CD14-positive monocyte (primary cell): ENCODE measurements at regions not wholly inside any gene's neighbourhood (a gene's known extent, or its start where the extent isn't known, plus 50 kb on each side); places are given as distances from the start of the nearest gene placed in this dataset.

Source experiments
- DNase-seq, 3 donors: peaks; one replicate each; pipeline ENCODE4 v3.0.0-alpha.2; 2011 to 2022
- H2AFZ ChIP-seq: 2 replicates; pipeline ENCODE4 v1.6.0; 2012; ENCODE audit warnings: mild to moderate bottlenecking, low read depth, low read length, inconsistent platforms; ENCODE audit not compliant: insufficient read depth, poor library complexity, severe bottlenecking
- H3K27ac ChIP-seq, 2 donors: 1 replicate in 1 of 2; 2 replicates in 1 of 2; pipeline ENCODE4 v1.5.1; 2012 to 2013; ENCODE audit warnings: low read length in 2 of 2, control low read depth in 1 of 2, inconsistent platforms in 1 of 2, low read depth in 1 of 2, mild to moderate bottlenecking in 1 of 2
- H3K27me3 ChIP-seq, 2 donors: one replicate each; pipeline versions ENCODE4 v1.6.0 to v1.6.1; 2011 to 2013; ENCODE audit warnings: low read length in 2 of 2; ENCODE audit not compliant: control insufficient read depth in 2 of 2, insufficient read depth in 2 of 2
- H3K36me3 ChIP-seq, 2 donors: replicated peaks in 1 of 2; 1 replicate in 1 of 2; 2 replicates in 1 of 2; pipeline versions ENCODE4 v1.5.1 to v1.6.1; 2012 to 2013; ENCODE audit warnings: low read length in 2 of 2, control low read depth in 1 of 2, inconsistent platforms in 1 of 2, mild to moderate bottlenecking in 1 of 2; ENCODE audit not compliant: insufficient read depth in 2 of 2, control insufficient read depth in 1 of 2
- H3K4me1 ChIP-seq, 2 donors: 1 replicate in 1 of 2; 2 replicates in 1 of 2; pipeline versions ENCODE4 v1.5.1 to v1.6.1; 2012 to 2013; ENCODE audit warnings: low read length in 2 of 2, control low read depth in 1 of 2, inconsistent platforms in 1 of 2, mild to moderate bottlenecking in 1 of 2, moderate library complexity in 1 of 2; ENCODE audit not compliant: insufficient read depth in 2 of 2, control insufficient read depth in 1 of 2
- H3K4me2 ChIP-seq: replicated peaks from 2 replicates; pipeline ENCODE3; 2012; ENCODE audit warnings: low read length, moderate library complexity, mild to moderate bottlenecking; ENCODE audit not compliant: poor library complexity, severe bottlenecking; ENCODE audit errors: extremely low read depth
- H3K4me3 ChIP-seq, 3 experiments: fragments of 200-600 bp in 1 of 3; sonication (generic) in 1 of 3; replicated peaks in 1 of 3; 1 replicate in 2 of 3; 2 replicates in 1 of 3; pipeline ENCODE4 v1.5.1; 2011 to 2013; ENCODE audit warnings: low read length in 3 of 3, mild to moderate bottlenecking in 3 of 3, control low read depth in 2 of 3, low read depth in 2 of 3, inconsistent platforms in 1 of 3, moderate library complexity in 1 of 3
- H3K79me2 ChIP-seq: 2 replicates; pipeline ENCODE4 v1.6.0; 2012; ENCODE audit warnings: mild to moderate bottlenecking, control low read depth, inconsistent platforms, low read length, moderate library complexity; ENCODE audit not compliant: insufficient read depth
- H3K9ac ChIP-seq: 2 replicates; pipeline ENCODE4 v1.6.0; 2017; ENCODE audit warnings: low read length, mild to moderate bottlenecking; ENCODE audit not compliant: insufficient read depth, poor library complexity, severe bottlenecking
- H3K9me3 ChIP-seq, 2 donors: replicated peaks in 1 of 2; 1 replicate in 1 of 2; 2 replicates in 1 of 2; pipeline versions ENCODE4 v1.5.1 to v1.6.1; 2012 to 2013; ENCODE audit warnings: low read length in 2 of 2, control low read depth in 1 of 2; ENCODE audit not compliant: control insufficient read depth in 1 of 2, insufficient read depth in 1 of 2
- H4K20me1 ChIP-seq: 2 replicates; pipeline ENCODE4 v1.6.0; 2012; ENCODE audit warnings: mild to moderate bottlenecking, low read length, control low read depth, moderate library complexity; ENCODE audit not compliant: insufficient read depth
- H3K27ac Mint-ChIP-seq, 7 donors: one replicate each; pipeline ENCODE4 v1.8.0; 2020; ENCODE audit warnings: mild to moderate bottlenecking in 7 of 7, mixed read lengths in 7 of 7, moderate library complexity in 6 of 7, inconsistent platforms in 2 of 7
- H3K27me3 Mint-ChIP-seq, 3 donors: one replicate each; pipeline ENCODE4 v1.8.0; 2021 to 2022; ENCODE audit warnings: low read depth in 3 of 3, mild to moderate bottlenecking in 3 of 3, mixed read lengths in 3 of 3, moderate library complexity in 3 of 3, inconsistent platforms in 1 of 3
- H3K36me3 Mint-ChIP-seq, 2 donors: one replicate each; pipeline ENCODE4 v1.8.0; 2020; ENCODE audit warnings: mixed read lengths in 2 of 2, inconsistent platforms in 1 of 2, mild to moderate bottlenecking in 1 of 2
- H3K4me1 Mint-ChIP-seq: one replicate; pipeline ENCODE4 v1.8.0; 2020; ENCODE audit warnings: mild to moderate bottlenecking, mixed read lengths
- H3K4me3 Mint-ChIP-seq, 2 donors: one replicate each; pipeline ENCODE4 v1.8.0; 2020; ENCODE audit warnings: mild to moderate bottlenecking in 2 of 2, mixed read lengths in 2 of 2, moderate library complexity in 1 of 2
- H3K9me3 Mint-ChIP-seq, 7 donors: one replicate each; pipeline ENCODE4 v1.8.0; 2020 to 2022; ENCODE audit warnings: mixed read lengths in 7 of 7, mild to moderate bottlenecking in 6 of 7, moderate library complexity in 6 of 7, inconsistent platforms in 2 of 7
- WGBS: methylation state at CpG from one replicate; pipeline ENCODE4 v1.1.5; 2013; ENCODE audit warnings: missing lambda C conversion rate; ENCODE audit not compliant: insufficient coverage; 5-methylcytosine and 5-hydroxymethylcytosine counted together
- intact Hi-C, 2 donors: fragments of 100-400 bp; cut with micrococcal nuclease; formaldehyde crosslinking; loops; one replicate each; pipeline versions ENCODE4 v1.15.0 to v1.15.1; 2023
- TF ChIP-seq, protein P1 (sequence below): fragments of 200-600 bp; IDR thresholded peaks from one replicate; pipeline ENCODE4 v1.8.0; 2022; ENCODE audit warnings: antibody characterized with exemption, mild to moderate bottlenecking

DNA sequence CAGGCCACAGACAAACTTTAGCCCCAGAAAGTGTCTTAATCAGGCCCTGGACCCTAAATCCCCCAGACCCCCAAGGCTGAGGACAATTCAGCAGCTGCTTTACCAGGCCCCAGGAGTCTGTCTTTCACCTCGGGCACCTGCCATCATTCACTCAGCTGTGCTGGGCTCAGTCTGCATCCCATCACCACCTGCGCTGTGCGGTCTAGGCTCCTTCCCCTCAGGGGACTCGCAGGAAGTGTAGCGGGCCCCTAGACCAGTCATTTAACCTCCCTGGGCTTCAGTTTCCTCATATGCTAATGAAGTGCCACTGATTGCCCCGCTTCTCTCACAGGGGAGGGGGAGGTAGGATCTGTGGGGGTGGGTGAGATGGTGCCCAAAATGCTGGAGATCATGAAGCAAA is 76.4 kb upstream of the ZMIZ1 start:
- H3K36me3 Mint-ChIP-seq, result no peaks in the 10 kb centered on the region
- Histone ChIP-seq H3K9ac (no peak overlapping the region), H3K27ac (no peak overlapping the region), H3K4me1 (no peaks in the 10 kb centered on the region), H2AFZ (no peak overlapping the region), H4K20me1 (no peaks in the 10 kb centered on the region), H3K27me3 (no peaks in the 10 kb centered on the region), H3K4me2 (no peak overlapping the region), H3K4me3 (no peak overlapping the region), H3K79me2 (no peaks in the 10 kb centered on the region), H3K9me3 (peaks cover 0 to 8% of the 10 kb centered on the region in 2 donors), H3K36me3 (no peaks in the 10 kb centered on the region)
- WGBS, result 17% methylated on average over 3 of the region's 6 CpGs
- no peak overlapping the region for H3K4me3 Mint-ChIP-seq
- peaks cover 0 to 11% (median 7%) of the 10 kb centered on the region in 7 donors for H3K9me3 Mint-ChIP-seq
- peak overlapping the region in 1 of 7 donors; percentile 12 for H3K27ac Mint-ChIP-seq
- H3K27me3 Mint-ChIP-seq, result peaks cover 1 to 7% (median 7%) of the 10 kb centered on the region in 3 donors
- intact Hi-C loops, result no loop called here
- TF ChIP-seq, protein P1, sequence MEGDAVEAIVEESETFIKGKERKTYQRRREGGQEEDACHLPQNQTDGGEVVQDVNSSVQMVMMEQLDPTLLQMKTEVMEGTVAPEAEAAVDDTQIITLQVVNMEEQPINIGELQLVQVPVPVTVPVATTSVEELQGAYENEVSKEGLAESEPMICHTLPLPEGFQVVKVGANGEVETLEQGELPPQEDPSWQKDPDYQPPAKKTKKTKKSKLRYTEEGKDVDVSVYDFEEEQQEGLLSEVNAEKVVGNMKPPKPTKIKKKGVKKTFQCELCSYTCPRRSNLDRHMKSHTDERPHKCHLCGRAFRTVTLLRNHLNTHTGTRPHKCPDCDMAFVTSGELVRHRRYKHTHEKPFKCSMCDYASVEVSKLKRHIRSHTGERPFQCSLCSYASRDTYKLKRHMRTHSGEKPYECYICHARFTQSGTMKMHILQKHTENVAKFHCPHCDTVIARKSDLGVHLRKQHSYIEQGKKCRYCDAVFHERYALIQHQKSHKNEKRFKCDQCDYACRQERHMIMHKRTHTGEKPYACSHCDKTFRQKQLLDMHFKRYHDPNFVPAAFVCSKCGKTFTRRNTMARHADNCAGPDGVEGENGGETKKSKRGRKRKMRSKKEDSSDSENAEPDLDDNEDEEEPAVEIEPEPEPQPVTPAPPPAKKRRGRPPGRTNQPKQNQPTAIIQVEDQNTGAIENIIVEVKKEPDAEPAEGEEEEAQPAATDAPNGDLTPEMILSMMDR, result no peak
- no peak for DNase-seq
- peaks cover 4% of the 10 kb centered on the region for H3K4me1 Mint-ChIP-seq

DNA sequence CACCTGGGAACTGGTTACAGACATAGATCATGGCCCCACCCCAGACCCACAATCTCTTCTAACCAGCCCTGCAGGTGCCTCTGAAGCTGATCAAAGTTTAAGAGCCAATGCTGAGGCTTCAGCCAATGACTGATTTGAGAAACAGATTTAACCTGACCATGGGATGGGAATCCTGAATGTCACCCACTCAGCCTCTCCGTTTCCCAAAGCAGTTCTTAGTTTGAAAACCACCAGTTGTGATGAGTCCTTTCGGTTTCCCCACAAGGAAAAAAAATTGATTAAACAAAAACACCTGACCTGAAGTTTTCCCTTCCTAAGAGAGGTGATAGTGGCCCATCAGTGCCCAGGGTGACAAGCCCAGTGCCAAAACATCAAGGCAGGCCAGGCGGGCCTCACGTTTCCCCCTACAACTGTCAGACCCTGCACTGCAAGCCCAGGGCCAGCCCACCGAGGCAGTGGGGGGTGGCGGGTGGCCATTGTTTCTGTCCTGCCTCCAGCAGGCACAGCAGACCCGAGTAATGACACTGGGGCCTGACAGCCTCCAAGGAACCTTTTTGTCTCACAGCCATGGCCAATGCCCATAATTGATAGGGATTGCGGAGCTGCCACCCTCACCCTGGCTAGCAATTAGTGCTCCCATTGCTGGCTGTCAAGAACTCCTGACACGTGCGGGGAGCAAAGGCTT is 75.4 kb upstream of the ZMIZ1 start:
- H3K9me3 Mint-ChIP-seq, result peaks cover 0 to 11% (median 7%) of the 10 kb centered on the region in 7 donors
- Histone ChIP-seq H3K4me2 (no peak overlapping the region), H3K79me2 (no peaks in the 10 kb centered on the region), H3K9ac (no peak overlapping the region), H3K36me3 (no peaks in the 10 kb centered on the region), H4K20me1 (no peaks in the 10 kb centered on the region), H3K4me1 (peaks cover 3 to 8% of the 10 kb centered on the region in 2 donors), H3K27ac (no peak overlapping the region), H3K9me3 (peaks cover 0 to 8% of the 10 kb centered on the region in 2 donors), H3K4me3 (no peak overlapping the region), H2AFZ (no peak overlapping the region), H3K27me3 (no peaks in the 10 kb centered on the region)
- H3K36me3 Mint-ChIP-seq, result no peaks in the 10 kb centered on the region
- no peak for DNase-seq
- peaks cover 12% of the 10 kb centered on the region for H3K4me1 Mint-ChIP-seq
- no peak overlapping the region for H3K4me3 Mint-ChIP-seq
- WGBS, result 97% methylated on average over 8 of the region's 10 CpGs
- H3K27ac Mint-ChIP-seq, result no peak overlapping the region
- H3K27me3 Mint-ChIP-seq, result peaks cover 1 to 8% (median 5%) of the 10 kb centered on the region in 3 donors
- intact Hi-C loops, result no loop called here
- TF ChIP-seq, protein P1, result no peak
